ENCODE measurements at regions not wholly inside any gene's neighbourhood (a gene's known extent, or its start where the extent isn't known, plus 50 kb on each side); places are given as distances from the start of the nearest gene placed in this dataset.
"Not testable (repeated sequence)": the region's sequence is repeated elsewhere in the genome, so short reads cannot be mapped to it uniquely, and the experiment has no call there.

GRCh38 chr1:121448064-121448463 is 263.3 kb downstream of the SRGAP2C start:
- TF ChIP-seq CHD4 (IDR thresholded peaks at IDR 0.05); NFYB (IDR thresholded peaks at IDR 0.05; ENCODE audit: insufficient read depth, low read depth, low read length); USF2 (IDR thresholded peaks at IDR 0.05; ENCODE audit: borderline replicate concordance, low read depth, low read length); CTCF (IDR thresholded peaks at IDR 0.05 in 2 of 3, conservative IDR thresholded peaks at IDR 0.05 in 1 of 3; ENCODE audit: control insufficient read depth in 2 of 3, extremely low read depth in 1 of 3, insufficient read depth in 1 of 3, low read depth in 3 of 3, low read length in 3 of 3); MYC (IDR thresholded peaks at IDR 0.05; ENCODE audit: insufficient read depth, insufficient read length, insufficient replicate concordance, low read length, severe bottlenecking); MAX (IDR thresholded peaks at IDR 0.05; ENCODE audit: low read depth, low read length); POLR2A (IDR thresholded peaks at IDR 0.05; ENCODE audit: low read depth, low read length); YY1 (IDR thresholded peaks at IDR 0.05; ENCODE audit: low read depth, low read length); POLR2AphosphoS5 (IDR thresholded peaks at IDR 0.05; ENCODE audit: low read length); CEBPB (IDR thresholded peaks at IDR 0.05; ENCODE audit: borderline replicate concordance in 1 of 2, low read depth in 2 of 2, low read length in 2 of 2); ETV6 (conservative IDR thresholded peaks at IDR 0.05 in 1 of 2, IDR thresholded peaks at IDR 0.05 in 1 of 2; ENCODE audit: borderline replicate concordance in 1 of 2, low read depth in 1 of 2); CHD2 (IDR thresholded peaks at IDR 0.05; ENCODE audit: borderline replicate concordance, low read depth, low read length): not testable (repeated sequence)
